ENCODE measurements at regions not wholly inside any gene's neighbourhood (a gene's known extent, or its start where the extent isn't known, plus 50 kb on each side); places are given as distances from the start of the nearest gene placed in this dataset.

DNA sequence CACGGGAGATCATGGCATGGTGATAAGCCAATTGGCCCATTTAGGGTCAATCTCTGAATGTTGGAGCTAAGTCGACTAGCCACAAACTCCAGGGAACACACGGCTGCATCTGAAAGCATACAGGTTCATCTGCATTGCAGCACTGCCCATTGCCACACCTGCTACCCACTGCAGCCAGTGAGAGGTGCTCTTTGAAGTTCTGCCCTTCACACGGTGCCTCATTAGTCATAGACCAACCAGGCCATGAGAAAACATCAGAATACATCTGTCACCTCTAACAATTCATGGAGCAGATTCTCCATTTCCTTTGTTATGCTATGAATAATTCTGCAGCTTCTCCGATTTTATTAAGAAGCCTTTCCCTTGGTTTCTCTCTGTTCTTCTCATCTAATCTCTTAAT, 65.7 kb upstream of the FAM204A start:
- TF ChIP-seq, protein P1, sequence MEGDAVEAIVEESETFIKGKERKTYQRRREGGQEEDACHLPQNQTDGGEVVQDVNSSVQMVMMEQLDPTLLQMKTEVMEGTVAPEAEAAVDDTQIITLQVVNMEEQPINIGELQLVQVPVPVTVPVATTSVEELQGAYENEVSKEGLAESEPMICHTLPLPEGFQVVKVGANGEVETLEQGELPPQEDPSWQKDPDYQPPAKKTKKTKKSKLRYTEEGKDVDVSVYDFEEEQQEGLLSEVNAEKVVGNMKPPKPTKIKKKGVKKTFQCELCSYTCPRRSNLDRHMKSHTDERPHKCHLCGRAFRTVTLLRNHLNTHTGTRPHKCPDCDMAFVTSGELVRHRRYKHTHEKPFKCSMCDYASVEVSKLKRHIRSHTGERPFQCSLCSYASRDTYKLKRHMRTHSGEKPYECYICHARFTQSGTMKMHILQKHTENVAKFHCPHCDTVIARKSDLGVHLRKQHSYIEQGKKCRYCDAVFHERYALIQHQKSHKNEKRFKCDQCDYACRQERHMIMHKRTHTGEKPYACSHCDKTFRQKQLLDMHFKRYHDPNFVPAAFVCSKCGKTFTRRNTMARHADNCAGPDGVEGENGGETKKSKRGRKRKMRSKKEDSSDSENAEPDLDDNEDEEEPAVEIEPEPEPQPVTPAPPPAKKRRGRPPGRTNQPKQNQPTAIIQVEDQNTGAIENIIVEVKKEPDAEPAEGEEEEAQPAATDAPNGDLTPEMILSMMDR (IDR thresholded peaks at IDR 0.05) = no peak
- TF ChIP-seq, protein P2, sequence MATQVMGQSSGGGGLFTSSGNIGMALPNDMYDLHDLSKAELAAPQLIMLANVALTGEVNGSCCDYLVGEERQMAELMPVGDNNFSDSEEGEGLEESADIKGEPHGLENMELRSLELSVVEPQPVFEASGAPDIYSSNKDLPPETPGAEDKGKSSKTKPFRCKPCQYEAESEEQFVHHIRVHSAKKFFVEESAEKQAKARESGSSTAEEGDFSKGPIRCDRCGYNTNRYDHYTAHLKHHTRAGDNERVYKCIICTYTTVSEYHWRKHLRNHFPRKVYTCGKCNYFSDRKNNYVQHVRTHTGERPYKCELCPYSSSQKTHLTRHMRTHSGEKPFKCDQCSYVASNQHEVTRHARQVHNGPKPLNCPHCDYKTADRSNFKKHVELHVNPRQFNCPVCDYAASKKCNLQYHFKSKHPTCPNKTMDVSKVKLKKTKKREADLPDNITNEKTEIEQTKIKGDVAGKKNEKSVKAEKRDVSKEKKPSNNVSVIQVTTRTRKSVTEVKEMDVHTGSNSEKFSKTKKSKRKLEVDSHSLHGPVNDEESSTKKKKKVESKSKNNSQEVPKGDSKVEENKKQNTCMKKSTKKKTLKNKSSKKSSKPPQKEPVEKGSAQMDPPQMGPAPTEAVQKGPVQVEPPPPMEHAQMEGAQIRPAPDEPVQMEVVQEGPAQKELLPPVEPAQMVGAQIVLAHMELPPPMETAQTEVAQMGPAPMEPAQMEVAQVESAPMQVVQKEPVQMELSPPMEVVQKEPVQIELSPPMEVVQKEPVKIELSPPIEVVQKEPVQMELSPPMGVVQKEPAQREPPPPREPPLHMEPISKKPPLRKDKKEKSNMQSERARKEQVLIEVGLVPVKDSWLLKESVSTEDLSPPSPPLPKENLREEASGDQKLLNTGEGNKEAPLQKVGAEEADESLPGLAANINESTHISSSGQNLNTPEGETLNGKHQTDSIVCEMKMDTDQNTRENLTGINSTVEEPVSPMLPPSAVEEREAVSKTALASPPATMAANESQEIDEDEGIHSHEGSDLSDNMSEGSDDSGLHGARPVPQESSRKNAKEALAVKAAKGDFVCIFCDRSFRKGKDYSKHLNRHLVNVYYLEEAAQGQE (IDR thresholded peaks at IDR 0.05; ENCODE audit: insufficient read depth in 1 of 2, low read depth in 2 of 2, low read length in 1 of 2) = no peak
- TF ChIP-seq POLR2AphosphoS5 (IDR thresholded peaks at IDR 0.05; ENCODE audit: low read depth, low read length) = no peak
